ENCODE measurements at regions not wholly inside any gene's neighbourhood (a gene's known extent, or its start where the extent isn't known, plus 50 kb on each side); places are given as distances from the start of the nearest gene placed in this dataset.

DNA sequence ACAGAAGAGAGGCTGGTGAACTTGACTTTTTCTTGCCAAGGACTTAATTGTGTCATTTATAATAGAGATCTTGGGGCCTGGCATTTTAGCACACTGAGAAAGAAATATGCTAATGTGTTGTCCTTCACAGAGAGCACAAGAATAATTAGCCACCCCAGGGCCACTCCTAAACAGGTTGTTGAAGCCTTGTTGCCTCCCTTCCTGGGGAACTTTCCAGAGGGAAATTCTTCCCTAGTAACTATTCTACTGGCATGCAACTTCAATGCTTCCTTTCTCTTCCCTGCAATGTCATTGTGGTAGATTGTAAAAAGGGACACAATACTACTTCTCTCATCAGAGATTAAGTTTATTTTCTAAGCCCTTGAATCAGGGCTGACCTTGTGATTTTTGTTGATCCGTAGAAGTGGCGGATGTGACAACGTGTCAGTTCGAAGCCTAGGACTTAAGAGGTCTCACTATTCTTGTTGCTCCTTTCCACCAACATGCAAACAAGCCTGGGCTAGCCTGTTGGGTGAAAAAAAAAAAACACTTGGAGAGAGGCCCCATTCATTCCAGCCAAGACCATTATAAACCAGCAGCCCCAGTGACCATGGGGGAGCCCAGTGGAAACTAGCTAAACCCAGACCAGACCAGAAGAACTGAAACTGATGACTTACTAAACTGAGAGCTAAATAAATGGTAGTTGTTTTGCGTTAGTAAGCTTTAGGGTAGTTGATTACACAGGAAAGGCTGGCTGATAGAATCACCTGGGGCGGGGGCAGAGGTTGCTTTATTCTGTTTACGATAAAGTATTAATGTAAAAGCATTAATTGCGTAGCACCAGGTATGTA is 287.2 kb downstream of the SHQ1 start:
- H3K4me3 ChIP-seq (ENCODE audit: low read depth, low read length) = no peak overlapping the region
- TF ChIP-seq, protein P1, sequence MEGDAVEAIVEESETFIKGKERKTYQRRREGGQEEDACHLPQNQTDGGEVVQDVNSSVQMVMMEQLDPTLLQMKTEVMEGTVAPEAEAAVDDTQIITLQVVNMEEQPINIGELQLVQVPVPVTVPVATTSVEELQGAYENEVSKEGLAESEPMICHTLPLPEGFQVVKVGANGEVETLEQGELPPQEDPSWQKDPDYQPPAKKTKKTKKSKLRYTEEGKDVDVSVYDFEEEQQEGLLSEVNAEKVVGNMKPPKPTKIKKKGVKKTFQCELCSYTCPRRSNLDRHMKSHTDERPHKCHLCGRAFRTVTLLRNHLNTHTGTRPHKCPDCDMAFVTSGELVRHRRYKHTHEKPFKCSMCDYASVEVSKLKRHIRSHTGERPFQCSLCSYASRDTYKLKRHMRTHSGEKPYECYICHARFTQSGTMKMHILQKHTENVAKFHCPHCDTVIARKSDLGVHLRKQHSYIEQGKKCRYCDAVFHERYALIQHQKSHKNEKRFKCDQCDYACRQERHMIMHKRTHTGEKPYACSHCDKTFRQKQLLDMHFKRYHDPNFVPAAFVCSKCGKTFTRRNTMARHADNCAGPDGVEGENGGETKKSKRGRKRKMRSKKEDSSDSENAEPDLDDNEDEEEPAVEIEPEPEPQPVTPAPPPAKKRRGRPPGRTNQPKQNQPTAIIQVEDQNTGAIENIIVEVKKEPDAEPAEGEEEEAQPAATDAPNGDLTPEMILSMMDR (IDR thresholded peaks at IDR 0.05; ENCODE audit: borderline replicate concordance, insufficient read depth, low read depth, low read length) = no peak

DNA sequence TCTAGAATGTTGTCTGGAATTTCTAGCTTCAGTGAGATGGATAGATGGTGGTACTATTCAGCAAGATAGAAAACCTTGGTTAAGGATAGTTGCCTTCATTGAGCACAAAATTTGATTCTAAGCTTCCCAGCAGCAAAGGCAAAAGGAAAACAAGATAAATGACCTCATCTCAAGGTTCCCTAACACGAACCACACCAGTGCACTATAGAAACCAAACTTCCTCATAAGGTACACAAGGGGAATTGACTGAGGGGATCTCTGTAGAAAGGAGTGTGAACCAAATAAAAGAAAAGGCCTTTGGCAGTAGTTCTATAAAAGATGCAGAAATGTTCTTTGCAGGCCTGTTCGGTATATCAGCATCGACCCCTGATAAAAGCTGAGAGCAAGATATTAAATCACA is 288.9 kb downstream of the SHQ1 start:
- no peak overlapping the region for H3K4me3 ChIP-seq (ENCODE audit: low read depth, low read length)
- TF ChIP-seq, protein P1 (IDR thresholded peaks at IDR 0.05; ENCODE audit: borderline replicate concordance, insufficient read depth, low read depth, low read length) = no peak

DNA sequence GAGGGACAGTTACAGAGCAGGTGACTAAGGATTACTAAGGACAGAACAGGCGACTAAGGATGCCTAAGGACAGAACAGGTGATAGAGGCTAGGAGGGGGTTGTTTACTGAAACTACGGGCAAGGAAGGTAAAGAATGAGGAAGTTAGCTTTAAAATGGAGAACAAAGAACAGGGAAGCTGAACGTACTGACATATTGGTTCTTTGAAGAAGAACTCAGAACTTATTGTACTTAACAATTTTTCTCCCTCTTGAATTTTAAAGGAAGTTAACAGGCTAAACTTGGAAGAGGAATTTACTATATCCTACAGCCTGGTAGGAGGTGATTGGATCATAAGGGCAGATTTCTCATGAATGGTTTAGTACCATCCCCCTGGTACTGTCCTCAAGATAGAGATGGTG is 290.2 kb downstream of the SHQ1 start:
- TF ChIP-seq, protein P1 (IDR thresholded peaks at IDR 0.05; ENCODE audit: borderline replicate concordance, insufficient read depth, low read depth, low read length) = no peak
- no peak overlapping the region for H3K4me3 ChIP-seq (ENCODE audit: low read depth, low read length)

DNA sequence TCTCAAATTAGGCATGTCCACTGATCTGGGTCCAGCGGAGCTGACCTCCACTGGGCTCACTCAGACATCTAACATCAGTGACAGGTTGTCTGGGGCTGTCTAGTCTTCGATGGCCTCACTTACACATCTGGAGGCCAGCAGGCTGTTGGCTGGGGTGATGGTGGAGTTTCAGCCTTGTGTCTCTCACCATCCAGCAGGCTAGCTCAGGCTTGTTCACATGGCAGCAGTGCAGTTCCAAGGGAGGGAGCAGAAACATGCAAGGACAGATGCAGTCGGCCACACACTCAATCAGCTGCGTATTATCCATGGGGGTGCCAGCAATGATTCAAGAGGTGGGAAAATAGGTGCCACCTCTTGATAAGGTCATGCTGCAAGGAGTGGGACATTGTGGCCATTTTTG is 292.5 kb downstream of the SHQ1 start:
- TF ChIP-seq, protein P1 (IDR thresholded peaks at IDR 0.05; ENCODE audit: borderline replicate concordance, insufficient read depth, low read depth, low read length) = no peak

DNA sequence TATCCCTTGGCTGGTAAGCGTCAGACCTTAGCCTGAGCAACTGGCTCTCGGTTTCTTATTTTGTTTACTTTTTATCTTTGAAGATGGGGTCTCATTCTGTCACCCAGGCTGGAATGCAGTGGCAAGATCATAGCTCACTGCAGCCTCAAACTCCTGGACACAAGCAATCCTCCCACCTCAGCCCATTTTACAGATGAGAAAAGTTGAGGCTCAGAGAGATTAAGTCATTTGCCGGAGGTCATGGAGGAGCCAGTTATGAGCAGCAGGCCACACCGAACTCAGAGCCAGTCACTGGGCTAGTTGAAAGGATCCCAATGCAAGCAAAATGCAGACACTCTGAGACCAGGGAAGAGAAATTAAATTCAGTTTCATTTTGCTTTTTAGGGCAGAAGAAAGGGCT is 293.6 kb downstream of the SHQ1 start:
- H3K4me3 ChIP-seq (ENCODE audit: low read depth, low read length) = no peak overlapping the region
- TF ChIP-seq, protein P1 (IDR thresholded peaks at IDR 0.05; ENCODE audit: borderline replicate concordance, insufficient read depth, low read depth, low read length) = no peak

More for the DNA sequence above, 292.5 kb downstream of the SHQ1 start:
- H3K4me3 ChIP-seq (ENCODE audit: low read depth, low read length) = no peak overlapping the region

DNA sequence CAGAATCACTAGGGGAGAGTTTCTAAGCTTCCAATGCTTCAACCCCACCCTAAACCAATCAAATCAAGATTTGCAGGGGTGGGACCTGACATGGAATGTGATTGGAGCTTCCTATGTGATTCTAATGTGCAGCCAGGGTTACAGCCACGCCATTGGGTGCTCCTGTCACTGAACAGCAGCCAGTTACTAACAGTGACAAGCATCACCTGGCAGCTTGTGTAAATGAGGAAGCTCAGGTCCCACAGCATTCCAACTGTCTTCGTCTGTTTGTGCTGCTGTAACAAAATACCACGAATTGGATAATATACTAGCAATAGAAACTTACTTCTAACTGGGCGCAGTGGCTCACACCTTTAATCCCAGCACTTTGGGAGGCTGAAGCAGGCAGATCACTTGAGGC is 294.9 kb downstream of the SHQ1 start:
- no peak overlapping the region for H3K4me3 ChIP-seq (ENCODE audit: low read depth, low read length)
- TF ChIP-seq, protein P1 (IDR thresholded peaks at IDR 0.05; ENCODE audit: borderline replicate concordance, insufficient read depth, low read depth, low read length) = no peak

Data from GM12875 (cell line).